ENCODE measurements at regions not wholly inside any gene's neighbourhood (a gene's known extent, or its start where the extent isn't known, plus 50 kb on each side); places are given as distances from the start of the nearest gene placed in this dataset.

DNA sequence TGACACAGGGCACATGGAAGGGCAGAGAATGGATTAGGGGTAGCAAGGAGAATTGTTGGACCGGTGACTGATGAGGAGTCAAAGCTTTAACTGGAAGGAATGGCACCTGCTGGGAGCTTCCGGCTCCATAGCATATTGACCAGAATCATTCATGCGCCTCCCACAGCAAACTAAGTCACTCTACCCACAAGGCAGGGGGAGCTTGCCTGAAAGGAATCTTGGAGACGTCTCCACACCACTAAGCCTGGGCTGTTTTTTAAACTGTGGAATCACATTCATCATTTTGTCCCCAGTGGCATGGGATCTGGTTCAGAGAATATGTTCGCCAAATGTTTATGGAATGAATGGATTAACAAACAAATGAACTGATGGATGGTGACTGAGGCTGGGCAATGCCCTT lies 57.0 kb upstream of the ITGA11 start:
- TF ChIP-seq, protein P1, sequence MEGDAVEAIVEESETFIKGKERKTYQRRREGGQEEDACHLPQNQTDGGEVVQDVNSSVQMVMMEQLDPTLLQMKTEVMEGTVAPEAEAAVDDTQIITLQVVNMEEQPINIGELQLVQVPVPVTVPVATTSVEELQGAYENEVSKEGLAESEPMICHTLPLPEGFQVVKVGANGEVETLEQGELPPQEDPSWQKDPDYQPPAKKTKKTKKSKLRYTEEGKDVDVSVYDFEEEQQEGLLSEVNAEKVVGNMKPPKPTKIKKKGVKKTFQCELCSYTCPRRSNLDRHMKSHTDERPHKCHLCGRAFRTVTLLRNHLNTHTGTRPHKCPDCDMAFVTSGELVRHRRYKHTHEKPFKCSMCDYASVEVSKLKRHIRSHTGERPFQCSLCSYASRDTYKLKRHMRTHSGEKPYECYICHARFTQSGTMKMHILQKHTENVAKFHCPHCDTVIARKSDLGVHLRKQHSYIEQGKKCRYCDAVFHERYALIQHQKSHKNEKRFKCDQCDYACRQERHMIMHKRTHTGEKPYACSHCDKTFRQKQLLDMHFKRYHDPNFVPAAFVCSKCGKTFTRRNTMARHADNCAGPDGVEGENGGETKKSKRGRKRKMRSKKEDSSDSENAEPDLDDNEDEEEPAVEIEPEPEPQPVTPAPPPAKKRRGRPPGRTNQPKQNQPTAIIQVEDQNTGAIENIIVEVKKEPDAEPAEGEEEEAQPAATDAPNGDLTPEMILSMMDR (conservative IDR thresholded peaks at IDR 0.05; ENCODE audit: low read depth in 2 of 2): no peak
- no peak for TF ChIP-seq EZH2 (IDR thresholded peaks at IDR 0.05; ENCODE audit: low read depth, unreplicated experiment)
